OCI-LY1 (cell line): ENCODE measurements at regions not wholly inside any gene's neighbourhood (a gene's known extent, or its start where the extent isn't known, plus 50 kb on each side); places are given as distances from the start of the nearest gene placed in this dataset.

Source experiments
- CTCF ChIP-seq: fragments of 200-600 bp; sonication (generic), shearing (Covaris generic); IDR thresholded peaks from 2 replicates; pipeline ENCODE4 v1.5.1; 2017; ENCODE audit warnings: mild to moderate bottlenecking, antibody characterized with exemption, low read length, moderate library complexity, mixed read lengths
- EZH2 ChIP-seq: fragments of 200-600 bp; sonication (generic), shearing (Covaris generic); IDR thresholded peaks from 2 replicates; pipeline ENCODE4 v1.8.0; 2017; ENCODE audit warnings: borderline replicate concordance, mixed run types, mild to moderate bottlenecking, antibody characterized with exemption, low read length, moderate library complexity, mixed read lengths

DNA sequence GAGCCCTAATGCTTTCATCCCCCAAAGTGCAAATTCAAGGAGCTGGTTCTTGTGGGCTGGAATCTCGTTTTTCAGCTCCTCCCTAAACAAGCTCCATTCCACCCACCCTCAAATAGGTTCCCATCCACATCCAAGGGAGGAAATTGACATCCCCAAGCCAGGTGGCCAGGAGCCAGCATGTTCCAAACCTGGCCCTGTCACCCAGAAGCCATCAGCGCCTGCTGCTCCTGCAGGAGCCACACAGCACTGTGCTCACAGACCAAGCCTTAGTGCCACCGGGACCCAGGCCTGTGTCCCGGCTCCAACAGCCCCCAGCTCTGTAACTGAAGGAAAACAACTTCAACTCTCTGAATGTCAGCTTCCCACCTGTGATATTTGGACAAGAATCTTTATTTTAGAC is 263.6 kb downstream of the UACA start:
- no peak for TF ChIP-seq CTCF
- no peak for TF ChIP-seq EZH2
